Fibroblast of skin of left quadriceps (primary cell): ENCODE measurements at regions not wholly inside any gene's neighbourhood (a gene's known extent, or its start where the extent isn't known, plus 50 kb on each side); places are given as distances from the start of the nearest gene placed in this dataset.

Source experiments
- DNase-seq, 2 experiments: peaks; one replicate each; pipeline ENCODE4 v3.0.0-alpha.2; 2013; ENCODE audit warnings: low read depth in 2 of 2

- DNase-seq: no peak
Measured at GRCh38 chr2:64369706-64370105, 84.3 kb upstream of the LGALSL start.

DNA sequence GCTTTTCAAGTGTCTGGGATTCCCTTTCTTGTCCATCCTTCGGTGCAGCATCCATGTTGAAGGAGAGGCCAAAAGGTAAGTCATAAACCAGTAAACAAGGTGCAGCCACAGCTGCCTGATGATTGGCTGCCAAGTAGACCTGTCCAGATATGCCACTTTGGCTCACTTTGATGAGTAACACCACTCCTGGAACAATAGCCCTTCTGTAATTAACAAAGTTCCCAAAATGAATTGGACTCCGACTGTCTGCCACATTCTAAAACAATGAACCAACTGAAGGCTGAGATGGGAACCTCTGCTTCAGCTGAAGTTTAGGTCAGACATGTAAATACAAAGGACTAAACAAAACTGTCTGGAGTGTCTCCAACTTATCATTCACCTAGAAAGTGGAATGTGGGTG, 82.2 kb upstream of the LGALSL start:
- DNase-seq: no peak

DNA sequence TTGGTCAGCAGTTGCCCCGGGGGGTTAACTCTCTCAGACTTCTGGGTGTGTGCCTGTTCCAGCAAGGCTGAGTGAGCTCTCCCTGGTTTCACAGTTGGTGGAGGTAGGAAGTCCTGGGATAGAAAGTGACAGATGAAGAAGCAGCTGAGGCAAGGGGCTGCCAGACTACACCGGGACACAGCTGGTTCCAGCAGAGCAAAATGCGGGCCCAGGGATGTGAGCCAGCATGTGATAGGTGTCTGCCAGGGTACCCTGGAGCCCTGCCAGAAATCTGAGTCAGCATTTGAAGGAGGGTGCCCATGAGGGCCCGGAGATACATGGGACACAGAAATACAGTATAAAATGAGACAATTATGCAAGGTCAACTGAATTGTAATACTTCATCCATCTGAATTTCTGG, 79.3 kb upstream of the LGALSL start:
- no peak for DNase-seq

DNA sequence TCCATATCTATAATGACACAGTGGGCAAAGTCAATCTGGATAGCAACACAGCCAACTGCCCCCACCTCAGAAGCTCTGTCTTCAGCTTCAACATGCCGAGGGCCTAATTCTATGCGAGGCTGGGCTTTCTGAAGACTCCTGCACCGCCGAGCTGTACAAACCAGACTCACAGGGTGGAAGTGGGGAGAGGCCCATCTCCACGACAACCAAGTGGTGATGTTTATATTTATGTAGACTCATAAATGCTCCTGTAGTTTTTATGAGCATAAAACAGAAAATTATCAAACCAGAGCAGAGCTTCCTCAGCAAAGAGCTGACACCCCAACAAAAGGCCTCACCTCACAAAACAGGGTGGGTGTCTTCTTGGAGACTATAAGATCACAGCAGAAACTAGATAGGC, 77.0 kb upstream of the LGALSL start:
- no peak for DNase-seq

GRCh38 chr2:64379186-64379585, 74.8 kb upstream of the LGALSL start:
- no peak for DNase-seq

DNA sequence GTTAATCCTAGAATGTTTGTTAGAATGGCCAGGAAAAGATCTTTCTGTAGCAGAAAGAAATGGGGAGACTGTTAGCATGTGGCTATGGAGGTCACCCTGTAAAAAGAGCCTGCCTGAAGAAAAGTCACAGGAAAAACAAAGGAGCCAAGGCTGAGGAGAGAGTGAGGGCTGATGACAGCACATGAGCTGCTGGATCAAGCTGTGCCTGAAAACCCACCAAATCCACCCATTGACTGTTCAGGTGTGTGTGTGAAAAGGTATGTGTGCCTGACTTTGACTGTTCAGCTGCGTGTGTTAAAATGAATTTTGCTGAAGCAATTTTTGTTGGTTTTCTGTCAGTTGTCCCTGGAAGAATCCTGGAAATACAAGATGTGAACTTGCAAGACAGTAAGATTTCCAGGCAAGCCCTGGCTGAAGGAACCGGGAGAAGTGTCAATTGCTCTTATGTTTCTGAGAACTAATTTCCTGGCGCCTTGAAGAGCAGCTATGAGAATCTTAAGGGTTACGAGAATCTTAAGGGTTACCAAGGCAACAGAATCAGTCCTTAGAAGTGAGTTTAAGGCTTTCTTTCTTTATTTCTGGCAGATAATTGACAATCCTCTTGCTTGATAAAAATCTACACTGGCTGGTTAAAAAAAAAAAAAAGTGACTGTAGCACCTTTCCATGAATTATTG, 73.0 kb upstream of the LGALSL start:
- no peak for DNase-seq

DNA sequence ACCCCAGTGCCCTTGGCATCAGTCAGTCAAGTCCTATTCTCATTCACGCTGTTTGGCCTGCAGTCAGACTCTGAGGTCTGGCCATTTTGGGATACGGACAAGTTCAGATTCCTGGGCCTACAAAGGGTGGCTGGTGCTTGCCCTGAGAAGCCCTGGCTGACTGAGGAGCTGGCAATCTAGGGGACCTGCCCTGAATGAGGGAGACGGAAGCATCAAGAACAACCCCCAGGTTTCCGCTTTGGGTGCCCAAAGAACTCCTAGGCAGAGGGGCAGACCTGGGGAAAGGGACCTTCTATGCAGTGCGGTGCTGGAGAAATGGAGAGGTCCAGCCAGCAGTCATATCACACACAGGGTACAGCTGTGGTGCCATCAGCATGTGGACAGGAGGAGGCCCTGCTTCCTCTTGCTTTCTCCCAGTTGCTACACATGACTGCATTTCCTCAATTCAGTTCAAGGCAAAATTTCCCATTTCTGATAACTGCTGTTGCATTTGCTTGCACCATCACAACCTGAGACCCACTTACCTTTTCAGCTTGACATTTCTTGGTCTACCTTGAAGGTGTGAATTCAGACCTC, 70.9 kb upstream of the LGALSL start:
- DNase-seq: no peak

DNA sequence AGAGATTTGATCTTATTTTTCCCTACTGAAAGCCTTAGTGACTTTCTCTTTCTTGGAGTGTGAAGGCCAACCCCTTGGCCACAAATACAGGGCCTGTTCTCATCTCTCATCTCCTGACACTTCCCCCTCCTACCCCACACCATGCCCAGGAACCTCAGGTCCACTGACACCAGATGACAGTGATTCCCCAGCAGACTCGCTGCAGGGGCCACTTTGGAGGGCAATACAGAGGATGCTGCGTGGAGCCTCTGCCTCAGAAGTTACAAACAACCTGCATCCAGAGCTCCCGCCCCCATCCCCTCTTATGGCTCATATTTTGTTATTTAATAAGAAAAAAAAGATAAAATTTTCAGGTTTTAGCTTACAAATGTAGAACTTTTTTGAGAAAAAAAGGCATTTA, 70.1 kb upstream of the LGALSL start:
- DNase-seq: no peak

GRCh38 chr2:64386676-64387075, 67.3 kb upstream of the LGALSL start:
- no peak for DNase-seq

GRCh38 chr2:64390586-64390985, 63.4 kb upstream of the LGALSL start:
- no peak for DNase-seq

DNA sequence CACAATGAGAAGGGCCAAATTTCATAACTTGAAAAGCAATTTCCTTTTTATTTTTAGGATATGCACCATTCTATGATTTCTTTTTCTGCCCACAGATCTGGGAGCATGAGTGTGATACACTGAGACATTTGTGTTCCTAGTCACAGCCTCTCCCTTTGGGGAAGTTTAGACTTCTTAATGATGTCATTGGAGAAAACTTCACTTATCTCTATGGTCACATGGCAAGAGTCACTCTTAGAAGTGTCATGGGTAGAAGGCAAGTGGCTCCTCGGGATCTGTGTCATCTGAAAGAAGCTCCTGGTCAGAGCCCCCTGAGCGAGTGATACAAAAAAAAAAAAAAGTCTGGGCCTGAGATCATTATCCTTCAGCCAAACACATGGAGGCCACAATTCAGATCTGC, 62.5 kb upstream of the LGALSL start:
- DNase-seq: no peak

GRCh38 chr2:64391940-64392339, 62.0 kb upstream of the LGALSL start:
- no peak for DNase-seq

- DNase-seq: no peak
Measured at GRCh38 chr2:64392529-64392928, 61.4 kb upstream of the LGALSL start.

DNA sequence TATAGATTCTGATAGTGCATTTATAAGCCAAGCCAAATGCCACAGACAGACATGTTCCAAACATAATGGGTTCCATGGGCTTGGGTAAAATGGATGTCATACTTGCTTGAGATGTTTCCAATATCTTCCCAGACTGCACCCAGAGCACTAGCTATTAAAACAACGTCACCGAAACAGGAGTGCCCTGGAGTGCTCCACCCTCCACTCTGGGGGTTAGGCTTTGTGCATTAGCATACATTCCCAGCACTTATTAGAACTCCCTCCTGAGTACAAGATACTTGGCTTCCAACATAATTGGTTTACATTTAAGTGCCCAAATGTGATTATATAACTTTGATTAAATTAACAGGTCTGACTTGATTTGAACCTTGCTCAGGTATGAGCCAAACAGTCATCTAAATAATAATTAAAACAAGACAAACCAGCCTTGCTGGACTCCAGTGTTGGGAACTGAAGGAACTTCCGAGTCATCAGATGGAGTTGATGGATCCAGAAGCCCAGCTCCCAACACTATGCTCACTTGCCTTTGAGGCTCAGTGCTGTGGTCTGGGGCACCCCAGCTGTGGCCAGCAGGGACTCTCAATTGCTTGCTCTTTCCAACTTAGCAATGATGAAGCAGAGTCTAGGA, 60.5 kb upstream of the LGALSL start:
- no peak for DNase-seq

DNA sequence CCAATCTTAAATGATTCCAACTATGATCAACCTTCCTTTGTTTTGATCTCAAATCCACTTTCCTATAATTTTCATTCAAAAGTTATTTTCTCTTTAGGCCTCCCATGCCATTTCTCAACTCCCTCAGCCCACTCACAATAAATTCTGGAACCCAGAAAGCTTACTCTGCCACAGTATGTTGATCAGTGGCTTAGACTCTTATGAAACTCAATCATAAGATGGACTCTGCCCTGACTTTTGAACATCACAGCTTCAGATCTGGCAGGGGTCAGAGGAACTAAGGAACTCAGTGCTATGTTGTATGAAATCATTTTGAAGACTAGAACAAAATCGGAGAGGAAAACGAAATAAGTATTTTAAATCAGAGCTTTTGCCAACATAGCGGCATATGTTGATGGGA, 59.8 kb upstream of the LGALSL start:
- DNase-seq: no peak

- DNase-seq: no peak
Measured at GRCh38 chr2:64396001-64396400, 58.0 kb upstream of the LGALSL start.

DNA sequence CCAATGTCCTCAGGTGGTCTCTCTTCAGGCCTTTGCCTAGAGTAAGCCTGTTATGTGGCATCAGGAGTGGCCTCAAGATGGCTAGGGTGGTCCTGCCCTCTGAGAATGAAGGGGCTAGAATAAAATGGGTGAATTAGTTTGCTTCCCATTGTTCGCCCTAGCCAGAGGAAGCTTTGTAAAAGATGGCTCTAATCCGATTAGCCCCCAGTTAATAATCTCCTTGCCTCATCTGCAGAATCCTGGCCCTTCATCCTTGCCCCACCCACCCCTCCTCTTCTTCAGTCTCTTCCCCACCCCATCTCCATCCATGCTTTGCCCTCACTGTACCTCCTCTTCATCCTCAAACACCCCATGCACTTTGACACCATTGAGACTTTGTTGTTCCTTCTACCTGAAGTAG, 57.4 kb upstream of the LGALSL start:
- DNase-seq: no peak

- no peak for DNase-seq
Measured at GRCh38 chr2:64398516-64399129, 55.3 kb upstream of the LGALSL start.

- DNase-seq: no peak
Measured at GRCh38 chr2:64399521-64399920, 54.4 kb upstream of the LGALSL start.

GRCh38 chr2:64400105-64400728, 53.7 kb upstream of the LGALSL start:
- DNase-seq: no peak

GRCh38 chr2:64400733-64401528, 53.0 kb upstream of the LGALSL start:
- DNase-seq: no peak

- DNase-seq: no peak
Measured at GRCh38 chr2:64401529-64401880, 52.5 kb upstream of the LGALSL start.
